K562 (cell line): ENCODE measurements at regions not wholly inside any gene's neighbourhood (a gene's known extent, or its start where the extent isn't known, plus 50 kb on each side); places are given as distances from the start of the nearest gene placed in this dataset.

Experiments
- ATAC-seq: fragments of 200-7000 bp; cut with Tn5 transposase; 3 replicates; pipeline ENCODE4 v1.9.1; 2020; ENCODE audit warnings: moderate library complexity
- BruUV-seq: library from RNA; stranded (reverse); fragments of 400-500 nt; replicated peaks from 2 replicates; lab custom pipeline; 2021; lab: Mats Ljungman, UMichigan
- CTCF ChIA-PET: fragments of 300-600 bp; formaldehyde crosslinking; extraction: SDS; loops from one replicate; lab custom pipeline; 2021; ENCODE audit warnings: low intra/inter-chr PET ratio; lab: Yijun Ruan, JAX
- POLR2A ChIA-PET: fragments of 300-600, 350-650 bp; sonication (Branson Sonifier 250); formaldehyde crosslinking; extraction: SDS; loops from one replicate; lab custom pipeline; 2021; ENCODE audit warnings: antibody characterized with exemption, inconsistent platforms; lab: Yijun Ruan, JAX
- DNase-seq, 4 experiments: peaks; one replicate each; pipeline versions ENCODE4 v3.0.0 to v3.0.0-alpha.2; 2011 to 2018; ENCODE audit warnings: low spot score in 3 of 4, mixed read lengths in 3 of 4; ENCODE audit errors: extremely low read depth in 1 of 4
- FAIRE-seq: peaks from 2 replicates; lab custom pipeline; 2011; peaks lifted over from hg19 to GRCh38; lab: Jason Lieb, UNC
- H2AFZ ChIP-seq: 2 replicates; pipeline ENCODE4 v1.6.0; 2011; ENCODE audit warnings: low read depth, low read length, control low read depth, inconsistent platforms
- H3K27ac ChIP-seq: fragments of 200-600 bp; 3 replicates; pipeline ENCODE4 v1.8.0; 2011; ENCODE audit warnings: low read depth, mild to moderate bottlenecking, control low read depth, inconsistent platforms, low read length, moderate library complexity, mixed read lengths; ENCODE audit errors: extremely low read depth
- H3K27me3 ChIP-seq, 2 experiments: fragments of 300-600 bp in 1 of 2; 2 replicates in 1 of 2; 3 replicates in 1 of 2; pipeline versions ENCODE4 v1.6.0 to v1.8.0; 2011; ENCODE audit warnings: inconsistent platforms in 2 of 2, low read length in 2 of 2, mild to moderate bottlenecking in 1 of 2, mixed read lengths in 1 of 2, moderate library complexity in 1 of 2; ENCODE audit not compliant: control insufficient read depth in 2 of 2, insufficient read depth in 2 of 2
- H3K36me3 ChIP-seq: fragments of 300-600 bp; 3 replicates; pipeline ENCODE4 v1.8.0; 2011; ENCODE audit warnings: mild to moderate bottlenecking, low read length, inconsistent platforms; ENCODE audit not compliant: control insufficient read depth, insufficient read depth
- H3K4me1 ChIP-seq, 2 experiments: fragments of 200-600 bp in 1 of 2; replicated peaks in 1 of 2; 2 replicates in 1 of 2; 3 replicates in 1 of 2; pipeline versions ENCODE4 v1.5.1 to v1.8.0; 2011; ENCODE audit warnings: inconsistent platforms in 2 of 2, low read length in 2 of 2, mild to moderate bottlenecking in 1 of 2, mixed read lengths in 1 of 2, moderate library complexity in 1 of 2; ENCODE audit not compliant: control insufficient read depth in 2 of 2, insufficient read depth in 2 of 2
- H3K4me2 ChIP-seq: 2 replicates; pipeline ENCODE4 v1.6.1; 2011; ENCODE audit warnings: low read length, control low read depth, inconsistent platforms, mixed read lengths; ENCODE audit not compliant: insufficient read depth
- H3K4me3 ChIP-seq: fragments of 200-600 bp; sonication (generic), shearing (Covaris generic); 2 replicates; pipeline ENCODE4 v1.5.1; 2016; ENCODE audit warnings: control low read depth, inconsistent platforms
- H3K79me2 ChIP-seq: fragments of 200-600 bp; 3 replicates; pipeline ENCODE4 v1.8.0; 2011; ENCODE audit warnings: low read length, inconsistent platforms; ENCODE audit not compliant: control insufficient read depth, insufficient read depth
- H3K9ac ChIP-seq, 2 experiments: 2 replicates each; pipeline versions ENCODE4 v1.6.0 to v1.6.1; 2011; ENCODE audit warnings: low read depth in 2 of 2, low read length in 2 of 2, control low read depth in 1 of 2, inconsistent platforms in 1 of 2, mild to moderate bottlenecking in 1 of 2, mixed read lengths in 1 of 2; ENCODE audit not compliant: insufficient read depth in 1 of 2
- H3K9me1 ChIP-seq: one replicate; pipeline ENCODE4 v1.6.0; 2011; ENCODE audit warnings: inconsistent platforms, mild to moderate bottlenecking, low read length, moderate library complexity; ENCODE audit not compliant: control insufficient read depth, insufficient read depth
- H3K9me3 ChIP-seq: replicated peaks from 2 replicates; pipeline ENCODE4 v1.5.1; 2011; ENCODE audit warnings: low read depth, low read length, inconsistent platforms; ENCODE audit not compliant: control insufficient read depth, insufficient read depth
- H4K20me1 ChIP-seq: replicated peaks from 2 replicates; pipeline ENCODE4 v1.6.1; 2011; ENCODE audit warnings: low read length, inconsistent platforms, mixed read lengths; ENCODE audit not compliant: control insufficient read depth, insufficient read depth
- HMBOX1 ChIP-seq: sonication (generic); IDR thresholded peaks from 2 replicates; pipeline ENCODE4 v1.6.1; 2016
- SMAD3 ChIP-seq: fragments of 450-650 bp; formaldehyde crosslinking; conservative IDR thresholded peaks from 2 replicates; pipeline ENCODE4 v1.4.0; 2020; ENCODE audit warnings: mild to moderate bottlenecking
- TRIM28 ChIP-seq: fragments of 450-650 bp; IDR thresholded peaks from 2 replicates; pipeline ENCODE4 v1.6.1; 2017
- ZNF75A ChIP-seq: fragments of 450-650 bp; formaldehyde crosslinking; IDR thresholded peaks from 2 replicates; pipeline ENCODE4 v1.4.0; 2020; ENCODE audit warnings: mild to moderate bottlenecking
- in situ Hi-C: fragments of 300-500 bp; cut with MboI; formaldehyde crosslinking; loops from 4 replicates; pipeline ENCODE4 v1.15.0; 2018; ENCODE audit warnings: inconsistent platforms, mixed read lengths
- intact Hi-C: fragments of 100-400 bp; cut with micrococcal nuclease; formaldehyde crosslinking; loops from 2 replicates; pipeline ENCODE4 v1.14.2; 2022
- TF ChIP-seq, protein P1 (sequence below): fragments of 250-450 bp; sonication (Bioruptor Pico); IDR thresholded peaks from 2 replicates; pipeline ENCODE4 v1.5.1; 2021; ENCODE audit warnings: mild to moderate bottlenecking
- TF ChIP-seq, protein P2 (sequence below): IDR thresholded peaks from 2 replicates; pipeline ENCODE4 v1.6.1; 2014; ENCODE audit warnings: antibody characterized with exemption

DNA sequence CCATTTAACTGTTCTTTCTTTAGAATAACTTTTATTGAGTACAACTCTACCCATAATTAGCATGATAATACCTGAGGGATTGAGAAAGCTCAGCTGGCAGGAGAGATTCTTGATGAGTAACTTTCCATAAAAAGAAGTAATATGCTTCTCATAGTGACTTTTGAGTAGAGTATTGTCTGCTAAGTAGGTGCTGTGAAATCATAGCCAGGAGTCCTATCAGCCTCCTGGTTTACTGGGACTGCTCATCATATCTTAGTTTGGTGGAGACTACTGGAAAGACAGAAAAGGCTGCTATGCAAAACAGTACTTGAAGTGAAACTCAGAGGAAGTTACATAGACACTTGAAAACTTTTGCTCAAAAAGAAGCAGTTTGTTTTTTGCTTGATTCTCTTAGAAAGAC lies 113.3 kb upstream of the ATP2B1 start:
- no peak for FAIRE-seq
- POLR2A ChIA-PET: no interaction called here
- intact Hi-C loops: no loop called here

More for the DNA sequence above, 113.3 kb upstream of the ATP2B1 start:
- H3K9ac ChIP-seq: no peak overlapping the region
- no peaks in the 10 kb centered on the region for H4K20me1 ChIP-seq
- no peak overlapping the region for H3K27ac ChIP-seq
- no peaks in the 10 kb centered on the region for H3K36me3 ChIP-seq
- no peaks in the 10 kb centered on the region for H3K9me3 ChIP-seq
- H3K79me2 ChIP-seq: no peaks in the 10 kb centered on the region
- no peak overlapping the region for H3K4me2 ChIP-seq
- peaks cover 0 to 12% of the 10 kb centered on the region in 2 experiments; a peak in 3 of 5 replicates for H3K4me1 ChIP-seq
- in situ Hi-C loops: no loop called here
- no TSS peak for BruUV-seq
- no peak for ATAC-seq
- CTCF ChIA-PET: no interaction called here
- no peaks in the 10 kb centered on the region for H3K27me3 ChIP-seq
- DNase-seq: no peak
- no peak for TF ChIP-seq ZNF75A
- no peak for TF ChIP-seq TRIM28
- no peak for TF ChIP-seq HMBOX1
- TF ChIP-seq, protein P1, sequence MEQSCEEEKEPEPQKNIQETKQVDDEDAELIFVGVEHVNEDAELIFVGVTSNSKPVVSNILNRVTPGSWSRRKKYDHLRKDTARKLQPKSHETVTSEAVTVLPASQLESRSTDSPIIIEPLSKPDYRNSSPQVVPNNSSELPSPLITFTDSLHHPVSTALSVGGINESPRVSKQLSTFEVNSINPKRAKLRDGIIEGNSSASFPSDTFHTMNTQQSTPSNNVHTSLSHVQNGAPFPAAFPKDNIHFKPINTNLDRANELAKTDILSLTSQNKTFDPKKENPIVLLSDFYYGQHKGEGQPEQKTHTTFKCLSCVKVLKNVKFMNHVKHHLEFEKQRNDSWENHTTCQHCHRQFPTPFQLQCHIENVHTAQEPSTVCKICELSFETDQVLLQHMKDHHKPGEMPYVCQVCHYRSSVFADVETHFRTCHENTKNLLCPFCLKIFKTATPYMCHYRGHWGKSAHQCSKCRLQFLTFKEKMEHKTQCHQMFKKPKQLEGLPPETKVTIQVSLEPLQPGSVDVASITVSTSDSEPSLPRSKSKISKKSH: no peak
- TF ChIP-seq SMAD3 (CRISPR knock-in tag): no peak
- TF ChIP-seq, protein P2, sequence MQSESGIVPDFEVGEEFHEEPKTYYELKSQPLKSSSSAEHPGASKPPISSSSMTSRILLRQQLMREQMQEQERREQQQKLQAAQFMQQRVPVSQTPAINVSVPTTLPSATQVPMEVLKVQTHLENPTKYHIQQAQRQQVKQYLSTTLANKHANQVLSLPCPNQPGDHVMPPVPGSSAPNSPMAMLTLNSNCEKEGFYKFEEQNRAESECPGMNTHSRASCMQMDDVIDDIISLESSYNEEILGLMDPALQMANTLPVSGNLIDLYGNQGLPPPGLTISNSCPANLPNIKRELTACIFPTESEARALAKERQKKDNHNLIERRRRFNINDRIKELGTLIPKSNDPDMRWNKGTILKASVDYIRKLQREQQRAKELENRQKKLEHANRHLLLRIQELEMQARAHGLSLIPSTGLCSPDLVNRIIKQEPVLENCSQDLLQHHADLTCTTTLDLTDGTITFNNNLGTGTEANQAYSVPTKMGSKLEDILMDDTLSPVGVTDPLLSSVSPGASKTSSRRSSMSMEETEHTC: no peak
- H2AFZ ChIP-seq: no peak overlapping the region
- no peak overlapping the region for H3K4me3 ChIP-seq
- no peaks in the 10 kb centered on the region for H3K9me1 ChIP-seq
